OCI-LY3 (cell line): ENCODE measurements at regions not wholly inside any gene's neighbourhood (a gene's known extent, or its start where the extent isn't known, plus 50 kb on each side); places are given as distances from the start of the nearest gene placed in this dataset.

ENCODE experiments used
- EZH2phosphoT487 ChIP-seq: fragments of 200-600 bp; shearing (Covaris generic); IDR thresholded peaks from 2 replicates; pipeline ENCODE4 v1.6.1; 2018; ENCODE audit warnings: antibody characterized with exemption, mixed run types, low read depth
- TF ChIP-seq, protein P1 (sequence below): fragments of 200-600, 300-600 bp; sonication (generic); IDR thresholded peaks from 2 replicates; pipeline ENCODE4 v1.5.1; 2014; ENCODE audit warnings: antibody characterized with exemption, low read length, low read depth

GRCh38 chr2:48124592-48124991, 189.9 kb upstream of the FOXN2 start:
- TF ChIP-seq, protein P1, sequence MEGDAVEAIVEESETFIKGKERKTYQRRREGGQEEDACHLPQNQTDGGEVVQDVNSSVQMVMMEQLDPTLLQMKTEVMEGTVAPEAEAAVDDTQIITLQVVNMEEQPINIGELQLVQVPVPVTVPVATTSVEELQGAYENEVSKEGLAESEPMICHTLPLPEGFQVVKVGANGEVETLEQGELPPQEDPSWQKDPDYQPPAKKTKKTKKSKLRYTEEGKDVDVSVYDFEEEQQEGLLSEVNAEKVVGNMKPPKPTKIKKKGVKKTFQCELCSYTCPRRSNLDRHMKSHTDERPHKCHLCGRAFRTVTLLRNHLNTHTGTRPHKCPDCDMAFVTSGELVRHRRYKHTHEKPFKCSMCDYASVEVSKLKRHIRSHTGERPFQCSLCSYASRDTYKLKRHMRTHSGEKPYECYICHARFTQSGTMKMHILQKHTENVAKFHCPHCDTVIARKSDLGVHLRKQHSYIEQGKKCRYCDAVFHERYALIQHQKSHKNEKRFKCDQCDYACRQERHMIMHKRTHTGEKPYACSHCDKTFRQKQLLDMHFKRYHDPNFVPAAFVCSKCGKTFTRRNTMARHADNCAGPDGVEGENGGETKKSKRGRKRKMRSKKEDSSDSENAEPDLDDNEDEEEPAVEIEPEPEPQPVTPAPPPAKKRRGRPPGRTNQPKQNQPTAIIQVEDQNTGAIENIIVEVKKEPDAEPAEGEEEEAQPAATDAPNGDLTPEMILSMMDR: no peak
- no peak for TF ChIP-seq EZH2phosphoT487
